ENCODE measurements at regions not wholly inside any gene's neighbourhood (a gene's known extent, or its start where the extent isn't known, plus 50 kb on each side); places are given as distances from the start of the nearest gene placed in this dataset.

DNA sequence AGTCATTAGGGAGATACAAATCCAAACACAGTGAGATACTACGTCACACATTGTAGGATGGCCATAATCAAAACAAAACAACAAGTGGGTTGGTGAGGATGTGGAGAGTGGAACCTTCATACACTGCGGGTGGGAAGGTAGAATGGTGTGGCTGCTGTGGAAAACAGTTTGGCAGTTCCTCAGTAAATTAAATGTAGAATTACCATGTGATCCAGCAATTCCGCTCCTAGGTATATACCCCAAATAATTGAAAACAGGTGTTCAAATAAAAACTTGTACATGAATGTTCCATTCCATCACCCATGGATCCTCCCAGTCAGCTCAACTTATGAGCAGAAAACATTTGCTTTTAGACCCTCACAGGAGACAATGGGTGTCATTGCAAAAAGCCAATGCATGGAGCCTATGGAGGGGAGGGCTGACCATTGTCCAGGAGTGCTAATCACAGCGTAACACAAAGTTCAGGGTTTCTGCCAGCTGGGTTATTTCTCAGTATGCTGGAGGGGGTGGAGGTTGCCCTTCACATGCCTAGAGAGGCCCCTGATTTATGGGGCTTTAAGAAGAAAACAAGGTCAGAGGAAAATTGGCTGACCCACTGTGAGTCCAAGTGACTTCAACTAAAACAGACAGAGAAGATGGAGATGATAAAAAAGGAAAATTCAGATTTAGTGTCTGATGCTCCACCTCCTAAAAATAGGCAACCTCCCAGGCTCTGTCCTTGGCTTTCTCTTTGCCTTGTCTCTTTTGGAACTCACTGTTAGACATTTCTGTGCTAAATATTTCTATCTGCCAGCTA lies 124.1 kb downstream of the WDR11 start:
- Histone ChIP-seq H3K9ac (ENCODE audit: control insufficient read depth, insufficient read depth, low read length) (no peak overlapping the region), H3K27me3 (replicated peaks in 1 of 2; ENCODE audit: control insufficient read depth in 2 of 2, insufficient read depth in 2 of 2, low read length in 1 of 2) (peaks cover 0 to 9% of the 10 kb centered on the region in 2 experiments; a peak in 2 of 4 replicates), H3K36me3 (ENCODE audit: control insufficient read depth in 2 of 2, insufficient read depth in 2 of 2, low read length in 1 of 2) (no peaks in the 10 kb centered on the region), H3K79me2 (ENCODE audit: control insufficient read depth, insufficient read depth, low read length) (no peaks in the 10 kb centered on the region), H4K20me1 (ENCODE audit: control insufficient read depth, insufficient read depth) (no peaks in the 10 kb centered on the region), H2AFZ (ENCODE audit: control insufficient read depth, low read depth, low read length) (no peak overlapping the region), H3K9me3 (replicated peaks; ENCODE audit: control insufficient read depth, insufficient read depth, low read length) (no peaks in the 10 kb centered on the region; the same call in 2 of the 3 replicates), H3K4me2 (ENCODE audit: control insufficient read depth, insufficient read depth) (no peak overlapping the region), H3K27ac (ENCODE audit: control insufficient read depth, insufficient read depth) (no peak overlapping the region), H3K4me3 (no peak overlapping the region), H3K4me1 (ENCODE audit: control insufficient read depth, insufficient read depth, low read length) (no peaks in the 10 kb centered on the region)
- FAIRE-seq, result no peak
- POLR2A ChIA-PET, result no interaction called here
- CTCF ChIA-PET, result no interaction called here
- RAD21 ChIA-PET (ENCODE audit: unreplicated experiment), result no interaction called here
- in situ Hi-C loops (cut with MboI), result no loop called here
- TF ChIP-seq EED (IDR thresholded peaks at IDR 0.05; ENCODE audit: low read depth), result no peak
- TF ChIP-seq, protein P1, sequence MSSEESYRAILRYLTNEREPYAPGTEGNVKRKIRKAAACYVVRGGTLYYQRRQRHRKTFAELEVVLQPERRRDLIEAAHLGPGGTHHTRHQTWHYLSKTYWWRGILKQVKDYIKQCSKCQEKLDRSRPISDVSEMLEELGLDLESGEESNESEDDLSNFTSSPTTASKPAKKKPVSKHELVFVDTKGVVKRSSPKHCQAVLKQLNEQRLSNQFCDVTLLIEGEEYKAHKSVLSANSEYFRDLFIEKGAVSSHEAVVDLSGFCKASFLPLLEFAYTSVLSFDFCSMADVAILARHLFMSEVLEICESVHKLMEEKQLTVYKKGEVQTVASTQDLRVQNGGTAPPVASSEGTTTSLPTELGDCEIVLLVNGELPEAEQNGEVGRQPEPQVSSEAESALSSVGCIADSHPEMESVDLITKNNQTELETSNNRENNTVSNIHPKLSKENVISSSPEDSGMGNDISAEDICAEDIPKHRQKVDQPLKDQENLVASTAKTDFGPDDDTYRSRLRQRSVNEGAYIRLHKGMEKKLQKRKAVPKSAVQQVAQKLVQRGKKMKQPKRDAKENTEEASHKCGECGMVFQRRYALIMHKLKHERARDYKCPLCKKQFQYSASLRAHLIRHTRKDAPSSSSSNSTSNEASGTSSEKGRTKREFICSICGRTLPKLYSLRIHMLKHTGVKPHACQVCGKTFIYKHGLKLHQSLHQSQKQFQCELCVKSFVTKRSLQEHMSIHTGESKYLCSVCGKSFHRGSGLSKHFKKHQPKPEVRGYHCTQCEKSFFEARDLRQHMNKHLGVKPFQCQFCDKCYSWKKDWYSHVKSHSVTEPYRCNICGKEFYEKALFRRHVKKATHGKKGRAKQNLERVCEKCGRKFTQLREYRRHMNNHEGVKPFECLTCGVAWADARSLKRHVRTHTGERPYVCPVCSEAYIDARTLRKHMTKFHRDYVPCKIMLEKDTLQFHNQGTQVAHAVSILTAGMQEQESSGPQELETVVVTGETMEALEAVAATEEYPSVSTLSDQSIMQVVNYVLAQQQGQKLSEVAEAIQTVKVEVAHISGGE (CRISPR knock-in tag; IDR thresholded peaks at IDR 0.05), result no peak
- no peak for TF ChIP-seq KLF5 (IDR thresholded peaks at IDR 0.05; ENCODE audit: partially characterized antibody)
- TF ChIP-seq, protein P2, sequence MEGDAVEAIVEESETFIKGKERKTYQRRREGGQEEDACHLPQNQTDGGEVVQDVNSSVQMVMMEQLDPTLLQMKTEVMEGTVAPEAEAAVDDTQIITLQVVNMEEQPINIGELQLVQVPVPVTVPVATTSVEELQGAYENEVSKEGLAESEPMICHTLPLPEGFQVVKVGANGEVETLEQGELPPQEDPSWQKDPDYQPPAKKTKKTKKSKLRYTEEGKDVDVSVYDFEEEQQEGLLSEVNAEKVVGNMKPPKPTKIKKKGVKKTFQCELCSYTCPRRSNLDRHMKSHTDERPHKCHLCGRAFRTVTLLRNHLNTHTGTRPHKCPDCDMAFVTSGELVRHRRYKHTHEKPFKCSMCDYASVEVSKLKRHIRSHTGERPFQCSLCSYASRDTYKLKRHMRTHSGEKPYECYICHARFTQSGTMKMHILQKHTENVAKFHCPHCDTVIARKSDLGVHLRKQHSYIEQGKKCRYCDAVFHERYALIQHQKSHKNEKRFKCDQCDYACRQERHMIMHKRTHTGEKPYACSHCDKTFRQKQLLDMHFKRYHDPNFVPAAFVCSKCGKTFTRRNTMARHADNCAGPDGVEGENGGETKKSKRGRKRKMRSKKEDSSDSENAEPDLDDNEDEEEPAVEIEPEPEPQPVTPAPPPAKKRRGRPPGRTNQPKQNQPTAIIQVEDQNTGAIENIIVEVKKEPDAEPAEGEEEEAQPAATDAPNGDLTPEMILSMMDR (IDR thresholded peaks at IDR 0.05 in 2 of 3, conservative IDR thresholded peaks at IDR 0.05 in 1 of 3; ENCODE audit: control insufficient read depth in 2 of 3, extremely low read depth in 1 of 3, insufficient read depth in 1 of 3, low read depth in 3 of 3, low read length in 3 of 3), result no peak
- no peak for TF ChIP-seq CHD4 (IDR thresholded peaks at IDR 0.05)
- TF ChIP-seq ESRRA (IDR thresholded peaks at IDR 0.05; ENCODE audit: low read length), result no peak
- TF ChIP-seq POLR2AphosphoS2 (IDR thresholded peaks at IDR 0.05; ENCODE audit: low read depth, low read length), result no peak
- no peak for TF ChIP-seq BCL11A (IDR thresholded peaks at IDR 0.05; ENCODE audit: low read depth, low read length)
- no peak for TF ChIP-seq SUPT20H (IDR thresholded peaks at IDR 0.05; ENCODE audit: borderline replicate concordance, control insufficient read depth, low read depth, low read length)
- TF ChIP-seq, protein P3, sequence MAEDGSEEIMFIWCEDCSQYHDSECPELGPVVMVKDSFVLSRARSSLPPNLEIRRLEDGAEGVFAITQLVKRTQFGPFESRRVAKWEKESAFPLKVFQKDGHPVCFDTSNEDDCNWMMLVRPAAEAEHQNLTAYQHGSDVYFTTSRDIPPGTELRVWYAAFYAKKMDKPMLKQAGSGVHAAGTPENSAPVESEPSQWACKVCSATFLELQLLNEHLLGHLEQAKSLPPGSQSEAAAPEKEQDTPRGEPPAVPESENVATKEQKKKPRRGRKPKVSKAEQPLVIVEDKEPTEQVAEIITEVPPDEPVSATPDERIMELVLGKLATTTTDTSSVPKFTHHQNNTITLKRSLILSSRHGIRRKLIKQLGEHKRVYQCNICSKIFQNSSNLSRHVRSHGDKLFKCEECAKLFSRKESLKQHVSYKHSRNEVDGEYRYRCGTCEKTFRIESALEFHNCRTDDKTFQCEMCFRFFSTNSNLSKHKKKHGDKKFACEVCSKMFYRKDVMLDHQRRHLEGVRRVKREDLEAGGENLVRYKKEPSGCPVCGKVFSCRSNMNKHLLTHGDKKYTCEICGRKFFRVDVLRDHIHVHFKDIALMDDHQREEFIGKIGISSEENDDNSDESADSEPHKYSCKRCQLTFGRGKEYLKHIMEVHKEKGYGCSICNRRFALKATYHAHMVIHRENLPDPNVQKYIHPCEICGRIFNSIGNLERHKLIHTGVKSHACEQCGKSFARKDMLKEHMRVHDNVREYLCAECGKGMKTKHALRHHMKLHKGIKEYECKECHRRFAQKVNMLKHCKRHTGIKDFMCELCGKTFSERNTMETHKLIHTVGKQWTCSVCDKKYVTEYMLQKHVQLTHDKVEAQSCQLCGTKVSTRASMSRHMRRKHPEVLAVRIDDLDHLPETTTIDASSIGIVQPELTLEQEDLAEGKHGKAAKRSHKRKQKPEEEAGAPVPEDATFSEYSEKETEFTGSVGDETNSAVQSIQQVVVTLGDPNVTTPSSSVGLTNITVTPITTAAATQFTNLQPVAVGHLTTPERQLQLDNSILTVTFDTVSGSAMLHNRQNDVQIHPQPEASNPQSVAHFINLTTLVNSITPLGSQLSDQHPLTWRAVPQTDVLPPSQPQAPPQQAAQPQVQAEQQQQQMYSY (CRISPR knock-in tag; IDR thresholded peaks at IDR 0.05), result no peak
- no peak for TF ChIP-seq PAX5 (IDR thresholded peaks at IDR 0.05; ENCODE audit: borderline replicate concordance, low read depth, low read length)
- ATAC-seq, result no peak
- no peak for DNase-seq (ENCODE audit: low read depth, low spot score)
- SMC1A ChIA-PET (ENCODE audit: uncharacterized antibody, unreplicated experiment), result no interaction called here
- 17% methylated on average over 4 of the region's 4 CpGs for WGBS (ENCODE audit: insufficient coverage, insufficient replicate concordance, low lambda C conversion rate, missing lambda C conversion rate)
- intact Hi-C loops (cut with micrococcal nuclease; ENCODE audit: unreplicated experiment), result no loop called here
- BruUV-seq (replicated peaks), result no TSS peak

Measured in GM12878 (cell line).